PC-3 (cell line): ENCODE measurements at regions not wholly inside any gene's neighbourhood (a gene's known extent, or its start where the extent isn't known, plus 50 kb on each side); places are given as distances from the start of the nearest gene placed in this dataset.

ENCODE experiments used
- CTCF ChIP-seq: fragments of 300-600 bp; sonication (generic); conservative IDR thresholded peaks from 2 replicates; pipeline ENCODE4 v1.5.1; 2017; ENCODE audit warnings: antibody characterized with exemption, low read depth, mild to moderate bottlenecking, low read length
- EZH2 ChIP-seq: fragments of 300-600 bp; sonication (generic); IDR thresholded peaks from one replicate; pipeline ENCODE4 v1.6.1; 2017; ENCODE audit warnings: antibody characterized with exemption, mild to moderate bottlenecking, low read length; ENCODE audit not compliant: unreplicated experiment
- EZH2phosphoT487 ChIP-seq: fragments of 300-600 bp; sonication (generic); IDR thresholded peaks from 2 replicates; pipeline ENCODE4 v1.6.1; 2018; ENCODE audit warnings: mild to moderate bottlenecking, antibody characterized with exemption, low read length, borderline replicate concordance

GRCh38 chr20:7665376-7665775 is 274.9 kb downstream of the HAO1 start:
- TF ChIP-seq CTCF (no peak), EZH2phosphoT487 (no peak), EZH2 (no peak)
